PC-3 (cell line): ENCODE measurements at regions not wholly inside any gene's neighbourhood (a gene's known extent, or its start where the extent isn't known, plus 50 kb on each side); places are given as distances from the start of the nearest gene placed in this dataset.

Experiments
- EZH2 ChIP-seq: fragments of 300-600 bp; sonication (generic); IDR thresholded peaks from one replicate; pipeline ENCODE4 v1.6.1; 2017; ENCODE audit warnings: antibody characterized with exemption, mild to moderate bottlenecking, low read length; ENCODE audit not compliant: unreplicated experiment
- EZH2phosphoT487 ChIP-seq: fragments of 300-600 bp; sonication (generic); IDR thresholded peaks from 2 replicates; pipeline ENCODE4 v1.6.1; 2018; ENCODE audit warnings: mild to moderate bottlenecking, antibody characterized with exemption, low read length, borderline replicate concordance
- TF ChIP-seq, protein P1 (sequence below): fragments of 300-600 bp; sonication (generic); conservative IDR thresholded peaks from 2 replicates; pipeline ENCODE4 v1.5.1; 2017; ENCODE audit warnings: antibody characterized with exemption, low read depth, mild to moderate bottlenecking, low read length

DNA sequence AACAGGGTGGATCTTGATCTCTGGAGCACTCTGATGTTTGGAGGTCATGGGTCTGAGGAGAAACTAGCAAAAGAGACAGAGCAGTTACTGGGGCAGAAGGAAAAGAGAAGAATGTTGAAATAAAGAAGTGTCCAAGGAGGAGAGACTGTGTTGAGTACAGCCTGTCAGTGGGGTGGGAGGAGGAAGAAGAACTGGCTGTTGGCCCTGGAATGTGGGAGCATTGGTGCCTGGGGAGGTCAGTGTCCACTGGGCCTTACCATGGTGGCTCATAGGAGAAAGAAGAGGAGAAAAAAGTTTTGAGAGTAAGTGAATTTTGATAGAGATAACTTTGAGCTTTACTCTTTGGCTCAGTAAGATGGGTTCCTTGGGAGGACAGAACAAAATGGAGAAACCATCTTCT lies 499.0 kb downstream of the TXNL1 start:
- TF ChIP-seq, protein P1, sequence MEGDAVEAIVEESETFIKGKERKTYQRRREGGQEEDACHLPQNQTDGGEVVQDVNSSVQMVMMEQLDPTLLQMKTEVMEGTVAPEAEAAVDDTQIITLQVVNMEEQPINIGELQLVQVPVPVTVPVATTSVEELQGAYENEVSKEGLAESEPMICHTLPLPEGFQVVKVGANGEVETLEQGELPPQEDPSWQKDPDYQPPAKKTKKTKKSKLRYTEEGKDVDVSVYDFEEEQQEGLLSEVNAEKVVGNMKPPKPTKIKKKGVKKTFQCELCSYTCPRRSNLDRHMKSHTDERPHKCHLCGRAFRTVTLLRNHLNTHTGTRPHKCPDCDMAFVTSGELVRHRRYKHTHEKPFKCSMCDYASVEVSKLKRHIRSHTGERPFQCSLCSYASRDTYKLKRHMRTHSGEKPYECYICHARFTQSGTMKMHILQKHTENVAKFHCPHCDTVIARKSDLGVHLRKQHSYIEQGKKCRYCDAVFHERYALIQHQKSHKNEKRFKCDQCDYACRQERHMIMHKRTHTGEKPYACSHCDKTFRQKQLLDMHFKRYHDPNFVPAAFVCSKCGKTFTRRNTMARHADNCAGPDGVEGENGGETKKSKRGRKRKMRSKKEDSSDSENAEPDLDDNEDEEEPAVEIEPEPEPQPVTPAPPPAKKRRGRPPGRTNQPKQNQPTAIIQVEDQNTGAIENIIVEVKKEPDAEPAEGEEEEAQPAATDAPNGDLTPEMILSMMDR, result no peak
- TF ChIP-seq EZH2phosphoT487, result no peak
- TF ChIP-seq EZH2, result no peak
